C4-2B (cell line): ENCODE measurements at regions not wholly inside any gene's neighbourhood (a gene's known extent, or its start where the extent isn't known, plus 50 kb on each side); places are given as distances from the start of the nearest gene placed in this dataset.

Experiments
- H3K27ac ChIP-seq: fragments of 450-650 bp; 2 replicates; pipeline ENCODE4 v1.5.1; 2017
- ZFX ChIP-seq: fragments of 450-650 bp; IDR thresholded peaks from 2 replicates; pipeline ENCODE4 v1.6.1; 2017
- TF ChIP-seq, protein P1 (sequence below): fragments of 450-650 bp; conservative IDR thresholded peaks from 2 replicates; pipeline ENCODE4 v1.5.1; 2017; ENCODE audit warnings: mild to moderate bottlenecking

DNA sequence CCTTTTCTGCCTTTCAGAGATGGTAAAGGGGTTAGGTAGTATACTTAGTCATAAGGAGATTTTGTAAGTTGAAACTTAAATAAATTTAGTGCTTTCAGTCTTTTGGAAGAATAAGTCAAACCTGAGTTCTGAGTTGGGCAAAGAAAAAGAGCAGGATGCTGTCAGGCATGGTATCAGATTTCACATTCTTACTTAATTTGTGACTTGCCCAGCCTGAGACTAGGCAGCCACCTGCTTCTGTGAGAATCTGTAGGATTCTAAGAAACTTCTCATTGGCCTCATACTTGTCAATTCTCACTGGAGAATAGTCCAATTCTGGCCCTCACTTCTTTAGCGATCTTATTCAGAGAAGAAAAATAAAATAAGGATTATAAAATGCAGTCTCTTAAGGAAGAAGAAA, 577.5 kb downstream of the DIPK2A start:
- no peak for TF ChIP-seq ZFX
- TF ChIP-seq, protein P1, sequence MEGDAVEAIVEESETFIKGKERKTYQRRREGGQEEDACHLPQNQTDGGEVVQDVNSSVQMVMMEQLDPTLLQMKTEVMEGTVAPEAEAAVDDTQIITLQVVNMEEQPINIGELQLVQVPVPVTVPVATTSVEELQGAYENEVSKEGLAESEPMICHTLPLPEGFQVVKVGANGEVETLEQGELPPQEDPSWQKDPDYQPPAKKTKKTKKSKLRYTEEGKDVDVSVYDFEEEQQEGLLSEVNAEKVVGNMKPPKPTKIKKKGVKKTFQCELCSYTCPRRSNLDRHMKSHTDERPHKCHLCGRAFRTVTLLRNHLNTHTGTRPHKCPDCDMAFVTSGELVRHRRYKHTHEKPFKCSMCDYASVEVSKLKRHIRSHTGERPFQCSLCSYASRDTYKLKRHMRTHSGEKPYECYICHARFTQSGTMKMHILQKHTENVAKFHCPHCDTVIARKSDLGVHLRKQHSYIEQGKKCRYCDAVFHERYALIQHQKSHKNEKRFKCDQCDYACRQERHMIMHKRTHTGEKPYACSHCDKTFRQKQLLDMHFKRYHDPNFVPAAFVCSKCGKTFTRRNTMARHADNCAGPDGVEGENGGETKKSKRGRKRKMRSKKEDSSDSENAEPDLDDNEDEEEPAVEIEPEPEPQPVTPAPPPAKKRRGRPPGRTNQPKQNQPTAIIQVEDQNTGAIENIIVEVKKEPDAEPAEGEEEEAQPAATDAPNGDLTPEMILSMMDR = no peak
- H3K27ac ChIP-seq = no peak overlapping the region

DNA sequence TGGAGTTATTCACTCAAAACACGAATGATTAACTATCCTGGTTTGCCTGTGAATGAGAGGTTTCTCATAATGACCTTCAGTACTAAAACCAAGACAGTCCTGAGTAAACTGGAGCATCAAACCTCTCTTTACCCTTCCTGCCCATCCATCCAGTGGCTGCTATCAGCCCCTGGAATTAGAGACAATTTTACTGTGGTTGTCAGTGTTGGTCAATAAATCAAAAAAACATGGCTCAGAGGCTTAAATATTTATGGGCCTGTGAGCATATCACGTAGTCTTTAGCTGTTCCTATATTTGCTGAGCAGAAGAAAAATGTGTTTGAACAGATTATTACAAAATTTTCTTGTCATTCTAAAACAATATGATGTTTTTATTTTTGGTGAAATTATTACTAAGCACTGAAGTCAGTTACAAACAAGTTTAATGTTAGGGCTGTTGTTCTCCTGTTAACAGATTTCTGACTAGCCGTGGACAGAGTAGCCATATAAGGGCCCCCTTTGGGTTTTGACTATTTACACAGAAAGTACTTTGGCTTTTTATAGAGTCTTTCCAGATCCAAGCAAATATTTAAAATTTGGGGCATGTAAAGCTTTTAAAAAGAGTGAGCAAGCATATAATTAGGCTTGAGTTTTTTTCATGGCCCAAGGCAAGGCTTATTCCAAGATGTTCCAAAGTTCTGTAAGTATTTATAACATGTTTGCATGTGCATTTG, 580.9 kb downstream of the DIPK2A start:
- TF ChIP-seq, protein P1 = no peak
- TF ChIP-seq ZFX = no peak
- no peak overlapping the region for H3K27ac ChIP-seq

DNA sequence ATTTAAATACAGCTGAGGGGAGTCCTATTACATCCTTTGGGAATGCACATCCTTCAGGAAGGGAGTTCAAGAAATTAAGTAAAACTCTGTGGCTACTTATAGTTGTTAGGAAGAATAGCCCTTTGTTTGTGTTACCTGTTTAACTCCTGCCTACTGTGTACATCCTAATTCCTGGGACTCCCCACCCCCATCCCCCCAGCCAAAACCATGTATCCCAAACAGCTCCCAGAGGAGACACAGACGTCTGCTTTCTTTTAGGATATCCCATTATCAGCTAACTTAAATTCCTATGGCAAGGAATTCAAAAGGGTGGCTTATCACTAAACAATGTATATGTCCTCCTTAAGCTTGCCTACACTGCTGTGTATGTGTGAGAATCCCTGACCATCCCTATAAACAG, 581.7 kb downstream of the DIPK2A start:
- TF ChIP-seq, protein P1 = no peak
- TF ChIP-seq ZFX = no peak
- no peak overlapping the region for H3K27ac ChIP-seq

DNA sequence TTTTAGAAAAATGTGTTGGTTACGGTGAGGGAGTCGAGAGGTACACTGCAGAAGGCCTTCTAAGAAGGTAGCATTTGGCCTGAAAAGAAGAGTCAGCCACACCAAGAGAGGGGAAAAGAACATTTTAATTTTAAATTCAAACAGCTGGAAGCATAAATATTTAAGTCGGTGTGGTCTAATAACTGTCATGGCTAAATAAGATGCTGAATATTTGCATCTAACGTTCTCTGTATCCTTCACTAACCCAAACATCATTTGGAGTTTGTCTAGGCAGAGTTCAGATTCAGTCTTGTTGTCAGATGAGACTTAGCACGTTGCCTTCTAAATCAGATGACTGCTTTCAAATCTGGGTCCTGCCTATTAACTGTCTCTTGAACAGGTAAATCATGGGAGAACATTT, 583.3 kb downstream of the DIPK2A start:
- TF ChIP-seq, protein P1 = no peak
- no peak for TF ChIP-seq ZFX
- H3K27ac ChIP-seq = no peak overlapping the region

DNA sequence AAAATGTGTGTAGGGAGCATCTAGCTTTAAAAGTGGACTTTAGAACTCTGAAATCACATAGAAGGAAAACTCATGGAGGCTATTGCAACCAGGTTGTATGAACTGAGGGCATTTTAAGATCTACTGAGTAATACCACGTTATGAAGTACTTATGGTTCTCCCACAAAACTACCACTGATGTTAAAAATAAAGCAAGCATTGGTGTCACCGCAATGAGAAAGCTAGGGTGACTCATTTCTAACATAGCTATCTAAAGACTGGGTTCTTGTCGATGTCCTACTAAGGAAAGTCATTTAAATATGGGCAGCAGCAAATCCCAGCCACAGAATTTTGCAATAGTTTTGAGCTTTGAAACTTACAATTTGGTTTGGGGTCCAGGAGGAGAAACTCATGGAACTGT, 584.8 kb downstream of the DIPK2A start:
- TF ChIP-seq ZFX = no peak
- TF ChIP-seq, protein P1 = no peak
- no peak overlapping the region for H3K27ac ChIP-seq

DNA sequence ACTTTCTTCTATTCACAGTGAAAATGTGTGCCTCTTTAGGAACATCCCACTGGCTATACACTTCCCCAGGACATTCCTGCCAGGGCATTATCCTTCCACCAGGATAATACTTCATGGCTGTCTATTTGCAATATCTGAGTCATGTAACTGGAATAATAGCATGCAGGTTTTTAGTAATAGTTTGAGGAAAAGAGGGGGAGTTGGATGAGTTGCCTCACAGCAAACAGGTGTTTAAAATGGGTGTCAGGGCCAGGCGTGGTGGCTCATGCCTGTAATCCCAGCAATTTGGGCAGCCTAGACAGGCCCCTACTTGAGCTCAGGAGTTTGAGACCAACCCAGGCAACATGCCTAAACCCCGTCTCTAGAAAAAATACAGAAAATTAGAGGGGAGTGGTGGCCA, 585.9 kb downstream of the DIPK2A start:
- TF ChIP-seq, protein P1 = no peak
- TF ChIP-seq ZFX = no peak

DNA sequence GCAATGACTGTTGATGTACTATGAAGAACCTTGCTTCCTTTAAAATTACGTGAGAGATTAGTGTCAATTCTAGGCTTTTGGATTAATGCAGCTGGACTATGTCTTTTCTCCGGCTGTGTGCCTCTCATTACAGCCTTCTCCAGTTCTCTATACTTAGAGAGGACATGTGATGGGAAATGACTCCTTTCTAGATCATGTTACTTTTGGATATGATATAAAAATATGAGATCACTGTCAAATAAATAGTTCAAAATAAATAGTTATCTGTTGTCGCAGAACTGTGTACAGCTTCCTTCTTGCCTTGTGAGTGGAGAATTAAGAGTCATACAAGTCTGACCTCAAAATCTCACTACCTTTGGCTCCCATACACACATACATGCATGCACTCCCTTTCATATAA, 592.4 kb downstream of the DIPK2A start:
- no peak for TF ChIP-seq ZFX
- TF ChIP-seq, protein P1 = no peak
- no peak overlapping the region for H3K27ac ChIP-seq

More for the DNA sequence above, 585.9 kb downstream of the DIPK2A start:
- no peak overlapping the region for H3K27ac ChIP-seq
